ENCODE measurements at regions not wholly inside any gene's neighbourhood (a gene's known extent, or its start where the extent isn't known, plus 50 kb on each side); places are given as distances from the start of the nearest gene placed in this dataset.
A peak's percentile ranks its signal among the peaks of the same experiment; 100 is the strongest.

GRCh38 chr4:45776146-45776545, 347.7 kb downstream of the GABRG1 start:
- DNase-seq, result no peak

- no peak for DNase-seq
These were observed 352.9 kb downstream of the GABRG1 start for GRCh38 chr4:45770958-45771357.

GRCh38 chr4:45765521-45765920, 358.3 kb downstream of the GABRG1 start:
- DNase-seq, result no peak

- DNase-seq, result no peak
These were observed 371.9 kb downstream of the GABRG1 start for GRCh38 chr4:45751877-45752530.

GRCh38 chr4:45750721-45751120, 373.1 kb downstream of the GABRG1 start:
- no peak for DNase-seq

GRCh38 chr4:45745741-45746140, 378.1 kb downstream of the GABRG1 start:
- no peak for DNase-seq

GRCh38 chr4:45741897-45742296, 382.0 kb downstream of the GABRG1 start:
- no peak for DNase-seq

GRCh38 chr4:45732161-45732560, 391.7 kb downstream of the GABRG1 start:
- DNase-seq, result no peak

GRCh38 chr4:45716093-45716492, 407.8 kb downstream of the GABRG1 start:
- no peak for DNase-seq

- DNase-seq, result no peak
These were observed 409.9 kb downstream of the GABRG1 start for GRCh38 chr4:45713996-45714395.

GRCh38 chr4:45701621-45702020, 422.2 kb downstream of the GABRG1 start:
- DNase-seq, result no peak

- DNase-seq, result no peak
These were observed 430.1 kb downstream of the GABRG1 start for GRCh38 chr4:45693746-45694145.

GRCh38 chr4:45692131-45692735, 431.6 kb downstream of the GABRG1 start:
- no peak for DNase-seq

GRCh38 chr4:45688341-45688740, 435.5 kb downstream of the GABRG1 start:
- DNase-seq, result no peak

- no peak for DNase-seq
These were observed 444.4 kb downstream of the GABRG1 start for GRCh38 chr4:45679411-45679810.

GRCh38 chr4:45668128-45668527, 455.7 kb downstream of the GABRG1 start:
- no peak for DNase-seq

- DNase-seq, result no peak
These were observed 460.2 kb downstream of the GABRG1 start for GRCh38 chr4:45663628-45664081.

- DNase-seq, result peak; percentile 36
These were observed 460.9 kb downstream of the GABRG1 start for GRCh38 chr4:45663003-45663402.

GRCh38 chr4:45661893-45662292, 462.0 kb downstream of the GABRG1 start:
- DNase-seq, result no peak

GRCh38 chr4:45650545-45650944, 473.3 kb downstream of the GABRG1 start:
- DNase-seq, result no peak

- DNase-seq, result no peak
These were observed 475.0 kb downstream of the GABRG1 start for GRCh38 chr4:45648846-45649245.

GRCh38 chr4:45647823-45648222, 476.0 kb downstream of the GABRG1 start:
- DNase-seq, result no peak

- DNase-seq, result no peak
These were observed 476.8 kb downstream of the GABRG1 start for GRCh38 chr4:45646885-45647590.

GRCh38 chr4:45640281-45640680, 483.6 kb downstream of the GABRG1 start:
- no peak for DNase-seq
